T-helper 2 cell treated with Interferon-gamma antibody and Interleukin-4, amounts not matched to agents 100 ng/mL and 5 ng/mL, for 36 hours (primary cell): ENCODE measurements at regions not wholly inside any gene's neighbourhood (a gene's known extent, or its start where the extent isn't known, plus 50 kb on each side); places are given as distances from the start of the nearest gene placed in this dataset.
"Not testable (repeated sequence)": the region's sequence is repeated elsewhere in the genome, so short reads cannot be mapped to it uniquely, and the experiment has no call there.

Experiments
- intact Hi-C: fragments of 100-400 bp; cut with micrococcal nuclease; formaldehyde crosslinking; loops from one replicate; pipeline ENCODE4 v1.15.1; 2023

DNA sequence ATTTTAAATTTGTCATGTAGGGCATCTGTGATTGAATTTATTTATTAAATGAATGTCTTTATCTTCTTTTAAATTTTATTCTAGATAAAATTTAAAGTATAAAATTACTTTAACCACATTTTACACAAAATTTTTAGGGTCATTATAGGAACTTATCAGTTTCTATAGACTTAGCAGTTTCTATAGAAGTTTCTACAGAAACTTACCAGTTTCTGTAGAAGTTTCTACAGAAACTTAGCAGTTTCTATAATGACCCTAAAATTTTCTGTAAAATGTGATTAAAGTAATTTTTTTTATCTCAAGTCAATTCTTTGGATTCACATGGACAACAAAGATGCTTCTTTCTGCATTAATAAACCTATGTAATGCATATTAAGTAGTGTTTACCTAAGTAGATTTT is 565.9 kb upstream of the TECRL start:
- intact Hi-C loops = no loop called here

DNA sequence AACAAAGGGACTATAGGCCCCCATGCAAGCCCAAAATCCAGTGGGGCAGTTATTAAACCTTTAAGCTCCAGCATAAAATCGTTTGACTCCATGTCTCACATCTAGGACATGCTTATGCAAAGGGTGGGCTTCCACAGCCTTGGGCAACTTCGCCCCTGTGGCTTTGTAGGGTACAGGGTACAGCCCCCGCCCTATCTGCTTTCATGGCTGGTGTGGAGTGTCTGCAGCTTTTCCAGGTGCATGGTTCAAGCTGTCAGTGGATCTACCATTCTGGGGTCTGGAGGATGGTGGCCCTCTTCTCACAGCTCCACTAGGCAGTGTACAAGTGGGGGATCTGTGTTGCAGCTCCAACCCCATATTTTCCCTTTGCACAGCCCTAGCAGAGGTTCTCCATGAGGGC is 559.8 kb upstream of the TECRL start:
- intact Hi-C loops = no loop called here

DNA sequence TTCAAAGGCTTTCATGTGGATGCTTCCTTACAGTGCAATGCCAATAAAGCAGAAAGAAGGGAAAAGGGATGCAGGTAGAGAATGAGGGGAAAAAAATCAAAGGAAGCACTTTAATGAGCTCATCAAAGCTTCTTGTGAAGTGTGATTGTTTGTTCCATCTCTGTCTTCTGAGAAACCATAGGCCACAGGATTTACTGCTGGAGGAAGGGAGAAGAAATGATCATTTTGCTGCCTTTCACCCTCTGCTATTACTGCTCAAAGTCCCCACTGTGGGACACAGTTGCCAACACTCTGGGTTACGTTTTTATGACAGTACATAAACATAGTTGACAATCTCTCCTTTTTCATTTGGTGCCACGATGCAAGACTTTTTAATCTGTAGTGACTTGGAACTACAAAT is 558.0 kb upstream of the TECRL start:
- intact Hi-C loops = no loop called here

DNA sequence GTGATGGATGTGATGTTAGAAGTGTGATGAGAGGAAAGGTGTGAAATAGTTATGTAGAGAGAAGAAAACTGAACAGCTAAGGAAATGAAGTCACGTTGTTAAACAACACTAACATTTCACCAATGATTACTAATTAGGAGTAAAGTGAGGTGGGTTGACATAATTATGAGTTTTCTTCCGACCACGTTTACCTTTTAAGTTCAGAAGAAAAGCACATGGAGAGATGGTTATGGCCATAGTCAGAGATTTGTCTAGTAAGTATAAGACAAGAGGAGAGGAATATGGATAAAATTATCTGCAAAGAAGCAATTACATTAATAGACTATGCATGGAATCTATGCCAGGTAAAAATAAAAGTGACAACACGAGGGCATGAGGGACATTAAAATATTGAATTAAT is 551.3 kb upstream of the TECRL start:
- intact Hi-C loops = no loop called here

DNA sequence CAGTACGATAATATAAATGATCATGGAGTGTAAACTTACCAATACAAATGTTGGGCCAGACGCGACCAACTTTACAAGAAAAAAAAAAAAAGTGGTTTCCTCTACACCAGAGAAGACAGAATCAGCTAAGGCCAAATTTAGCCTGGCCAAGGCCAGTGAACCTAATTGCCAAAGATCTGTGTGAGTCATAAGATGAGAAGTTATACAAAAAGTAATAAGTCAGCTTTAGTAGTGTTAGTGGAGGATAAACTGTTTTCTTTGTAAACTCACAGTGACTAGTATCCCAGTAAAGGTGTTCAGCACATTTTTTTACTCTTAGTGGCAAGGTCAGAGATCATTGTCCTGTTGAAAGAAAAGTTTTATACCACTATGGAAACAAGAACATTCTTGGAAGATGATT is 531.4 kb upstream of the TECRL start:
- intact Hi-C loops = no loop called here

DNA sequence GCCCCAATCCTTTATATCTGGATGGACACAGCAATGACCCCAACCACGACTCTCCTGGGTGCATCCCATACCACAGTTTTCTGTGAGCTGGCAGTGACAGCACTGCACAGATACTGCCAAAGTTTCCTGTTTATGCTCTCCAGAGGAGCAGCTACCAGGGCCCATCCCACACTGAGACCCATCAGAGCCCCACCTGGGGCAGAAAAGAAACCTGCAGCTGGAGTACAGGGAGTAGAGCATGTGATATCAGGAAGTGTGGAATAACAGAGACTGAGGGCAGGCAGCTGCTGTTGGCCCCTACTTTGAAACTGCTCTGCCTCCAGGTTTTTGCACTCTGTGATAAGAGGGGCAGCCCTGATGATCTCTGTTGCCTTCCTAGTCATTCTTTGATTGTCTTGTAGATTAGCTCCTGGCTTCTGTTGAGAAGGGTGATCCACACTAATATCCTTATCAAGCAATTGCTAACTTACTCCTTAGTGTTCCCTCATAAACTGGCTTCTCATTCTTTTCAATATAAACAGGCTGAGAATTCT is 526.3 kb upstream of the TECRL start:
- intact Hi-C loops = no loop called here

DNA sequence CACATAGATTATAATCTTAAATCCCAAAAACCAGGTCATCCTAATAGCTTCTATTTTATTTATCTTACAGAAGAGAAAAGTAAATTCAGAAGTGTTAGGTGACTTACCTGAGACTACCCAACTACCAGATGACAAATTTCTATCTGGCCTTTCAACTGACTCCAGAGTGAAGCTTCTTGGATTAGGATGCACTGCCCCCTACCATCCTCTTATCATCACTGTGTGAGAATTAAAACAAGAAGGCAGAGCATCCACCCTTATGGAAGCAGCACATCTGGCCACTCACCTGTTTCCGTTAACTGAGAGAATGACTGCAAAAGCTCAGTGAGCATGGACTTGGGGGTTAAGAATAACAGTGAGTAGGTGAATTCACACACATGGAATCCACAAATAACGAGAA is 502.6 kb upstream of the TECRL start:
- intact Hi-C loops = loop anchor here (5.0 kb wide), 1 partner anchor 130 kb away; no protein-coding TSS in a partner anchor

DNA sequence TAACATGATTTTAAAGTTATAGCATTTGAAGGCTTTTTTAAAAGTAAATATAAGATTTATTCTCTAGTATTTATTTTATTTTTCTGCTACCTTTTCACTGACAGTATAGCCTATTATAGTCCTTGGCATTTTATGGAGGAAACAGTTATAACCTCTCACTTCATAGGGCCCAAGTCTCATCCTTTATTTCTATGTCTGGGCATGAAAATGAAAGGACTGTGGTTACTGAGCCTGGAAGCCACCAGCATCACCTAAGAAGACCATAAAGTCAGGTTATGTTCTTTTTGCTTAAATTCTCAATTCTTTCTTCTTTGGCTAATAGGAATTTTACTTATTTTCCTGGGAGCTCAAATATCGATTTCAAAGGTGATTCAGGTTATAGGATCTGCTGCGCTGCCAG is 494.7 kb upstream of the TECRL start:
- intact Hi-C loops = no loop called here

DNA sequence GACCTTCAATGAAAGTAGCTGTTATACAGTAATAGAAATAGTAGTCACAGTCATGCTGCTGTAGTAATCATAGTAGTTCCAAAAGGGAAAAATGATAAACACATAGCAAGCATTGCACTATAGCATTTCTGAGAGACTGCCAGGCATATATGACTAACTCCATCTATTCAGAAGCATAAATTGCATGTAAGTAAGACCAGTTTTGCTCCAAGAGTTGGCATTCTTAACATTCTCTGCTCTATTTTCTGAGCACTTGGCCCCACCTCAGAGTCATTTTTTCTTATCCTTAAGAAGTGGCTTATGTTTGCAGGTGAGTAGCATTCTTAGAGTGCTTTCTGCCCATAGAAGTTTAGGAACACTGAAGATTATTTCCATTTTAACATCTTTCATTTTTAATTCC is 490.3 kb upstream of the TECRL start:
- intact Hi-C loops = no loop called here

DNA sequence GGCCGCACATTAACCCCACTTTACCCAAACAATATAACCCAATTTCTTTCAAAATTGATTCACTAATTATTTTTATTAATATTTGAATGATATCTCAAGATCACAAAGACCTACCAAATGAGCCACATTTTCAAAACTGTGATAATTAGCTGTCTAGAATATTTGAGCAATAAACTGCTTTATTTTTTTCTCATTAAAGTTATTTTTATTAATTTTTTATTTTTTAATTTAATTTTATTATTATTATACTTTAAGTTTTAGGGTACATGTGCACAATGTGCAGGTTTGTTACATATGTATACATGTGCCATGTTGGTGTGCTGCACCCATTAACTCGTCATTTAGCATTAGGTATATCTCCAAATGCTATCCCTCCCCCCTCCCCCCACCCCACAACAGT is 489.8 kb upstream of the TECRL start:
- intact Hi-C loops = not testable (repeated sequence)

DNA sequence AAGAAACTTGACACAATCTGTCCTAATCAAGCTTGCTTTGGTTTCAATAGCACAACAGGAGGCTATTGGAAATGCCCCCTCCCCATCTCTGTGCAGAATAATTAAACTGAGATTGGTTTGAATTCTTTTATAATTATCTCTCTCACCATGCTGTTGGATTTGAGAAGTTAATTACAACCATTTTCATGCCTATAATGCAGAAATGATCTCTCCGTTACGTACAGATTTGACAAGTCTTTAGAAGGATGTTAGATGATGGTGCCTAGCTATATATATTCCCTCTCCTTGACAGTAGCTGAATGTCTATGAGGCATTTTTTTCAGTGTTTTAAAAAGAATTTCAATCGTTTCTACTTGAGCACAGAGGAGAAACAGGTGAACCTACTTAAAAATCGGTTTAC is 488.4 kb upstream of the TECRL start:
- intact Hi-C loops = no loop called here

DNA sequence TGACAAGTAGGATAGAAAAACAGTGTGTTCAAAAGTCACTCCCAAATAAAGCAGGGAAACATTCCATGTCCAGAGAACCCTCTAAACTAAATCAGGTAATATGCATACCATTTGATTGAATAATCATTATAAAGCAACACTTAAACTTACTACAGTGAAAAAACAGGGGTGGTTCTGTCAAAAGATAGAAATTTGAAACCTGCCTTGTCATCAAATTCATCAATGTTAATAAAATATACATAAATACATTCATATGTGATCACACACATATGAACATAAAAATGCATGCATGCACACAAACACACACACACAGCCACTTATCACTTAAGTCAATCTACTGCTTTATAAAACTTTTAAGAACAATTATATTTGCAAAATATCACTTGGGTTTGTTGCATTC is 485.8 kb upstream of the TECRL start:
- intact Hi-C loops = no loop called here

DNA sequence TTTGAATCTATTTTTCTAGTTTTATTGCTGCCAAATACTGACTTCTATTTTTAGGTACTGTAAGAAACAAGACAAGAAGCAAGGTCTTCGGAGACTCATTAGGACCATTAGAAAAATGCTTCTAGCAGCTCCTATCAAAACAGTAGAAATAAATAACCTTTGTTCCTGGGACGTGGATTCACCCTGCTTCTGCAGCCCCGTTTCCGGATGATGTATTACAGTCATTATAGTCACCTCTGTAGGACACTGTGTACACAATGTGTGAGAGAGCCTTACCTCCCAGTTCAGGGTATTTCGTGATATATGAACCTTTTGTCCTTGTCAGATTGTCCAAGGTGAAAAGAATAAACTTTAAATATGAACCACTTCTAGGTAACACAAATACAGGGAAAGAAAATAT is 484.0 kb upstream of the TECRL start:
- intact Hi-C loops = no loop called here

DNA sequence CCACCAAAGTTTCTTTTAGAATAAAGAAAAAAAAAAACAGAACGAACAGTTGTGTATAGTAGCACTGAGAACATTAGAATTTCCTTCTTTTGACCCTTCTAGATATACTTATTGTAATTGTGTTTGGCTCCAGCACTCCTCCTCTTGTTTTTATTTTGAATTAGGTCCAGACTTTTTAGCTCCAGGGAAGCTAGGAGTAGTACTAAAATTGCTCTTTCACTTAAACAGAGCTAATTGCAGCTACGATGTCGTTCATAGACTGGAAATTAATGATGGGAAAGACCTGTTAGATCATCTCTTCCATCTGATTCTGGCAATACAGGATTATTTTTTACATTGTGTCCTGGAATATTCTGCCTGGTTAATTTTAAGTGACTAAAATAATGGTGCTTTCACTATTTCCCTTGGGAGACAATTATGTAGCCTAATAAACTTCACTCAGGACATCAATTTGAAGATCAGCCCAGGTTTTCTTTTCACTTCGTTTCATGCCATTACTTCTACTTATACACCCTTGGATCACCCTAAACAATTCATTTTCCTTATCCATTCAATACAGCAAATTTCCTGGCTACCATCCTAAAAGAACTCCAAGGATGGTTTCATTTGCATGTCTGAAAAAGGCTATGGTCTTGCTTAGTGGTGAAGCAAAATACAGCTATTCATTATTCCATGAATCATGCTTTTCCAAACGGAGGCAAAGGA is 480.8 kb upstream of the TECRL start:
- intact Hi-C loops = no loop called here

DNA sequence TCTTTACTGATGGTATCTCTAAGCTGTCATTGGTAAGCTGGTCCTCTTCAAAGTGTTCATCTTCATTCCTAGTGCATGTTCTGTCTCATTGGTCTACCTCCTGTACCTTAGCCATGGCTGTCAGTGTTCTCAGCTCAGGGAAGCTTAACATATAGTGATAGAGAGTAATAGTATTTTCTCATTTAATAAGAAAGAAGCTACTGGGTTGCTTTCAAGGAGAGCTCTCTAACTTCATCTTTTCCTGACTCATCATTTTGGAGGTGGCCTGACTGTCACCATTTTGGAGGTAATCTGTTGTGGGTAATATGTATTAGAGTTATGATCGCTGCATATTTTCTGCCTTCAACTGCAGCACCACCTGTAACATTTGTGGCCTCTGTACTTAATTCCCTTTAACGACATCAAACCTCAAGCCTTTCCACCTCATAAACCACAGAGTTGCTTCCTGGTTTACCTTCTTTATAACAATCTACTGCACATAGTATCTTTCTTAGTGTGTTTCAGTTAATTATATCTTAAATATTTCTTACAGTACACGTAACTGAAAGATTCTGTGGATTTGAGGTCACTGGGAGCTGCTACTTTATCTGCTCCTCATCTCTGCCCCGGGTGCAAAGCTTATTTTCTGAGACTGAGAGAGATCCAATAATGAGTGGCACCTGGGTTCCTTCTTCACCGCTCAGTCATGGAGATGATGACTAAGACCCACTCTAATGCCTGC is 474.0 kb upstream of the TECRL start:
- intact Hi-C loops = no loop called here

DNA sequence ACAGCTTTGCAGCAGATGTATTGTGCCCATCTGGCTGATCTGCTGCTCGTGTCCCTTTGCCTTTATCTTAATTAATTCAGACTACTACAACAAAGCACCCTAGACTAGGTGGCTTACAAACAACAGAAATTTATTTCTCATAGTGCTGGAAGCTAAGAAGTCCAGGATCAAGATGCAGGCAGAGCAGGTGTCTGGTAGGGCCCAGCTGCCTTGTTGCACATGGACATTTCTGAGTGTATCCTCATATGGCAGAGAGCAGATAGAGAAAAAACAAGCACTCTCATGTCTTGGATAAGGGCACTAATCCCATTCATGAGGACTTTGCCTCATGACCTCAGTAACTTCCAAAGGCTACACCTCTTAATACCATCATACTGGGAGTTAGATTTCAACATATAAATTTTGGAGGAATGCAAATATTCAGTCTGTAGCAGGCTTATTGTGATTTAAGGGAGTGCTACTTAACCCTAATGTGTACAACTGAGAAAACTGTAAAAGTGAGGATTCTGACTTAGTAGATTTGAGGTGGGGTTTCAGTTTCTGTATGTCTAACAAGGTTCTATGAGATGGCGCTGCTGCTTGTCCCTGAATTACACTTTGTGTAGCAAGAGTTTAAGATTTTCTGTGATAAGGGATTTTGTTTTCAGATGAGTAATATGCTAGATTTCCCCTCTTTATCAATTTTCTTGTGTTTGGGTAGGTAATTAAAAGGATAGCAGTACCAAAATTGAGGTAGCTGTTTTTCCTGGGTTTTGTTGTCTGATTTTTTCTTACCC is 473.2 kb upstream of the TECRL start:
- intact Hi-C loops = no loop called here

DNA sequence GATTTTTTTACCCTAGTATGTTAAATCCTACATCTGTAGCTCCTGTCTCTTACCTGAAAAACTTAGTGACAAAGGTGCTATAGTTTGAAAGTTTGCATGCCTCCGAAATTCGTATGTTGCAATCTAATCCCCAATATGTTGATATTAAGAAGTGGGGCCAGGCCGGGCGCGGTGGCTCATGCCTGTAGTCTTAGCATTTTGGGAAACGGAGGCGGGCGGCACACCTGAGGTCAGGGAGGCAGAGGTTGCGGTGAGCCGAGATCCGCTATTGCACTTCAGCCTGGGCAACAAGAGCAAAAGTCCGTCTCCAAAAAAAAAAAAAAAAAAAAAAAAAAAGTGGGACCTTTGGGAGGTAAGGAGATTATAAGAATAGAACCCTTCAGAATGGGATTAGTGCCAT is 471.3 kb upstream of the TECRL start:
- intact Hi-C loops = no loop called here

DNA sequence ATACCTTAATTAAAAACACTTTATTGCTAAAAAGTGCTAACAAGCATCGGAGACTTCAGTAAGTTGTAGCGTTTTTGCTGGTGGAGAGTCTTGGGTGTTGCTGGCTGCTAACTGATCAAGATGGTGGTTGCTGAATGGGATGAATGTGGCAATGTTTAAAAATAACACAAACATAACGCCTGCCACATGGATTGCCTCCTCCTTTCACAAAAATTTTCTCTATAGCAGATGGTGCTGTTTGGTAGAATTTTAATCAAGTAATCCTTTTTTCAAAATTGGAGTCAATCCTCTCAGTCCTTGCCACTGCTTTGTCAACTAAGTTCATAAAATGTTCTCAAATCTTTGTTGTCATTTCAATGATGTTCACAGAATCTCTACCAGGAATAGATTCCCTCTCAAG is 466.8 kb upstream of the TECRL start:
- intact Hi-C loops = no loop called here

DNA sequence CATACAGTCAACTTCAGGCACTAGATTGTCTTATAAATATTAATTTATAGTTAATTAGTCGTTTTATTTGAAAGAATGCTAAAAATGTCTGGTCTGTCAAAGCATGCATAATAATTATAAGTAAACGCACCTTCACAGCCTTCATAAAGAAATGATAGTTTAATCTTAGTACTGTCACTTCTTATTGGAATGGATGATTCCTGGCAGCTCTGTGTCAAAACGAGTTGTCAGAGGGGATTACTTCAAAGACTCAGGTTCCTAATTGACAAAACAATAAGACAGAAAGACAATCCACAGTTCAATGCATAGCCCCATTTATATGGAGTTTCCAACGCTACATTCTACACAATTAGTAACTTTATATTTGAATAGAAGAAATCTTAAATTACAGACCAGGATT is 461.3 kb upstream of the TECRL start:
- intact Hi-C loops = no loop called here

DNA sequence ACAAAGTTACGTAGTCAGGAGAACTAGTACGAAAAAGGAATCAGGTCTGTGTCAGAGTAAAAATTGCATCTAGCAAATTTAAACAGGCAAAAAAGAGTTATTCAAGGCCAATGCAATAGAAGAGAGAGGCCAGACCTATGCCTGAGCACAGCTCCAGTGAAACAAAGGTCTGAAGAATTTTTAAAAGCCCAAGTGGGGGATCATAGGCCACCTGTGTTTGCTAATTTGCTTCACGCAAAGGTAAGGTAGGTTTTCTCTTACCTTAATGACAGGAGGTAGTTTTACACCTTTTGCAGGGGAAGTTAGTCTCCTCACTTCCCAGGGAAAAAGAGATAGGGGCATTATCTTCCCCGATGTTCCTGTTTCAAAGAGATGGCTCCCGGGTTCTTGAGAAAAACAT is 448.6 kb upstream of the TECRL start:
- intact Hi-C loops = no loop called here

DNA sequence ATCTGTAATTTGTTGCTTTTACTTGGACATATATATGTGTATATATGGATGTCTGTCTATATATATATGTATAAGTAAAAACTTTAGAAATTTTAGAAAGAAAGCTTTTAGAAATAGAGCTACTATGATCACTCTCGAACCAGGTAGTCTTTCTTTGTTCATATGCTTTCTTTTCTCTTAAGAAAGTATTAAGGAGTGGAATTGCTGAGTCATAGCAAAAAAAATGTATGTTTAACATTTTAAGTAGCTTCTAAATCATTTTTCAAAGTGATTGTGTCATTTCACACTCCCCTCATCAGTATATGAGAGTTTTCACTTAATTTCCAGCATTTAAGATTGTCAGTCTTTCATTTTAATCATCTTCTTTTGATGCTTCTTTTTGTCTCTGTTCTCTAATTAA is 447.9 kb upstream of the TECRL start:
- intact Hi-C loops = no loop called here

DNA sequence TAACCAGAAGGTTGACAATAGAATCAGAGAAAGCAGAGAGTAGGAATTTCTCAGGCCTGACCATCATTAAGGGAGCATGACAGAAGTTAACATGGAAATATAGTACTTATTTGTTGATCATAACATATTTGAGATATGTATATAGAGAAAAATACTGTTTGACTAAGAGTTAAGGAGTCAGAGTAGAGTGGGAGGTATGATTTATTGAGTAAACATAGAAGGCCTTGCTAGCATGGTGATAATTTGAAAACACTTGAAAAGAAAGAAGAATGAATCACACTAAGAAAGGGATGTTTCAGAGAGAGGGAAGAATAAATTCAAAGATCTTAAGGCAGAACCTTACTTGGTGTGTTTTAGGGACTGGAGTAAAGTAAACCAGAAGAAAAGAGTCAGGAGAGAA is 437.2 kb upstream of the TECRL start:
- intact Hi-C loops = no loop called here
